HepG2 (cell line): ENCODE measurements at regions not wholly inside any gene's neighbourhood (a gene's known extent, or its start where the extent isn't known, plus 50 kb on each side); places are given as distances from the start of the nearest gene placed in this dataset.
A peak's percentile ranks its signal among the peaks of the same experiment; 100 is the strongest.

ENCODE experiments used
- BHLHE40 ChIP-seq: IDR thresholded peaks from 2 replicates; pipeline ENCODE4 v1.6.1; 2011; ENCODE audit warnings: low read length, improper control_type of control experiment
- CHCHD3 ChIP-seq: sonication (generic); formaldehyde crosslinking; IDR thresholded peaks from 2 replicates; pipeline ENCODE4 v1.8.0; 2022; ENCODE audit warnings: mild to moderate bottlenecking, missing genetic modification reagents, moderate library complexity
- DBP ChIP-seq: sonication (generic); formaldehyde crosslinking; IDR thresholded peaks from 2 replicates; pipeline ENCODE4 v1.4.0; 2020; ENCODE audit warnings: missing genetic modification reagents; ENCODE audit errors: not compliant biosample characterization
- HDAC1 ChIP-seq: sonication (generic); formaldehyde crosslinking; IDR thresholded peaks from 2 replicates; pipeline ENCODE4 v1.5.1; 2020; ENCODE audit warnings: mild to moderate bottlenecking, missing genetic modification reagents
- HES4 ChIP-seq: sonication (generic); formaldehyde crosslinking; IDR thresholded peaks from 2 replicates; pipeline ENCODE4 v1.9.0; 2021; ENCODE audit warnings: mild to moderate bottlenecking, missing genetic modification reagents, borderline replicate concordance
- KDM6A ChIP-seq: IDR thresholded peaks from 2 replicates; pipeline ENCODE4 v1.6.1; 2016; ENCODE audit warnings: low read depth
- MED8 ChIP-seq: sonication (generic); formaldehyde crosslinking; IDR thresholded peaks from 2 replicates; pipeline ENCODE4 v1.8.1; 2023; ENCODE audit warnings: mild to moderate bottlenecking, missing genetic modification reagents; ENCODE audit not compliant: insufficient replicate concordance
- PRPF4 ChIP-seq: fragments of 200-400 bp; formaldehyde crosslinking; IDR thresholded peaks from 2 replicates; pipeline ENCODE4 v1.6.1; 2016; ENCODE audit warnings: low read length, low read depth; ENCODE audit not compliant: poor library complexity, severe bottlenecking
- SMARCE1 ChIP-seq: fragments of 450-650 bp; IDR thresholded peaks from 2 replicates; pipeline ENCODE4 v1.6.1; 2017; ENCODE audit warnings: borderline replicate concordance
- SP4 ChIP-seq: sonication (generic); formaldehyde crosslinking; IDR thresholded peaks from 2 replicates; pipeline ENCODE4 v1.8.1; 2023; ENCODE audit warnings: mild to moderate bottlenecking, missing genetic modification reagents
- WIZ ChIP-seq: sonication (generic); formaldehyde crosslinking; IDR thresholded peaks from 2 replicates; pipeline ENCODE4 v1.5.1; 2020; ENCODE audit warnings: mild to moderate bottlenecking, missing genetic modification reagents
- XRCC5 ChIP-seq: fragments of 200-400 bp; formaldehyde crosslinking; optimal IDR thresholded peaks from 2 replicates; pipeline ENCODE3; 2017; ENCODE audit warnings: mild to moderate bottlenecking, low read length
- YY1 ChIP-seq: IDR thresholded peaks from 2 replicates; pipeline ENCODE4 v1.6.1; 2011; ENCODE audit warnings: low read length, low read depth, moderate library complexity, mild to moderate bottlenecking; ENCODE audit not compliant: insufficient read depth, insufficient replicate concordance
- ZMAT5 ChIP-seq: sonication (generic); formaldehyde crosslinking; IDR thresholded peaks from 2 replicates; pipeline ENCODE4 v1.5.0; 2020; ENCODE audit warnings: mild to moderate bottlenecking, low read depth, missing genetic modification reagents, borderline replicate concordance
- ZNF180 ChIP-seq: sonication (generic); formaldehyde crosslinking; IDR thresholded peaks from 2 replicates; pipeline ENCODE4 v1.4.0; 2020; ENCODE audit warnings: low read depth, missing genetic modification reagents, borderline replicate concordance
- ZNF318 ChIP-seq: sonication (generic); formaldehyde crosslinking; IDR thresholded peaks from 2 replicates; pipeline ENCODE4 v1.4.0; 2020; ENCODE audit warnings: mild to moderate bottlenecking, missing genetic modification reagents
- ZNF564 ChIP-seq: sonication (generic); formaldehyde crosslinking; IDR thresholded peaks from 2 replicates; pipeline ENCODE4 v1.8.1; 2023; ENCODE audit warnings: mild to moderate bottlenecking, missing genetic modification reagents
- ZNF567 ChIP-seq: sonication (generic); formaldehyde crosslinking; IDR thresholded peaks from 2 replicates; pipeline ENCODE4 v1.8.1; 2023; ENCODE audit warnings: mild to moderate bottlenecking, missing genetic modification reagents, borderline replicate concordance
- ZNF724P ChIP-seq: sonication (generic); formaldehyde crosslinking; IDR thresholded peaks from 2 replicates; pipeline ENCODE4 v1.8.0; 2022; ENCODE audit warnings: missing genetic modification reagents, borderline replicate concordance
- ZNF776 ChIP-seq: sonication (generic); formaldehyde crosslinking; IDR thresholded peaks from 2 replicates; pipeline ENCODE4 v1.4.0; 2020; ENCODE audit warnings: mild to moderate bottlenecking, missing genetic modification reagents
- ZNF850 ChIP-seq: sonication (generic); formaldehyde crosslinking; conservative IDR thresholded peaks from 2 replicates; pipeline ENCODE4 v1.9.0; 2021; ENCODE audit warnings: mild to moderate bottlenecking, missing genetic modification reagents
- ZNF883 ChIP-seq: sonication (generic); formaldehyde crosslinking; IDR thresholded peaks from 2 replicates; pipeline ENCODE4 v1.5.1; 2020; ENCODE audit warnings: mild to moderate bottlenecking, missing genetic modification reagents; ENCODE audit errors: not compliant biosample characterization

- TF ChIP-seq ZNF318 (CRISPR knock-in tag): no peak
- no peak for TF ChIP-seq CHCHD3 (CRISPR knock-in tag)
- no peak for TF ChIP-seq ZNF883 (CRISPR knock-in tag)
- TF ChIP-seq HDAC1 (CRISPR knock-in tag): no peak
- TF ChIP-seq ZMAT5 (CRISPR knock-in tag): no peak
- TF ChIP-seq ZNF564 (CRISPR knock-in tag): no peak
- no peak for TF ChIP-seq ZNF850 (CRISPR knock-in tag)
- TF ChIP-seq HES4 (CRISPR knock-in tag): no peak
- no peak for TF ChIP-seq MED8 (CRISPR knock-in tag)
- TF ChIP-seq XRCC5: no peak
- peak; percentile 14 for TF ChIP-seq YY1
- TF ChIP-seq PRPF4: no peak
- 0 out of 2 replicates have a peak, but pooled peaks have one; percentile 32 for TF ChIP-seq SP4 (CRISPR knock-in tag)
- TF ChIP-seq ZNF567 (CRISPR knock-in tag): no peak
- TF ChIP-seq KDM6A: no peak
- TF ChIP-seq ZNF180 (CRISPR knock-in tag): no peak
- TF ChIP-seq ZNF776 (CRISPR knock-in tag): 0 out of 2 replicates have a peak, but pooled peaks have one; percentile 30
- TF ChIP-seq WIZ (CRISPR knock-in tag): no peak
- no peak for TF ChIP-seq BHLHE40
- no peak for TF ChIP-seq DBP (CRISPR knock-in tag)
- no peak for TF ChIP-seq ZNF724P
- TF ChIP-seq SMARCE1: no peak
Measured at GRCh38 chr2:42957109-42957860, 164.9 kb upstream of the HAAO start (continued).
